GM19023 (cell line): ENCODE measurements at regions not wholly inside any gene's neighbourhood (a gene's known extent, or its start where the extent isn't known, plus 50 kb on each side); places are given as distances from the start of the nearest gene placed in this dataset.

Experiments used
- ATAC-seq: cut with Tn5 transposase; IDR thresholded peaks from one replicate; pipeline ENCODE4 v1.9.1; 2021; ENCODE audit warnings: mild to moderate bottlenecking, moderate library complexity; ENCODE audit not compliant: unreplicated experiment

- ATAC-seq = no peak
Observed at GRCh38 chr5:125037530-125037929, 291.1 kb upstream of the ZNF608 start.

GRCh38 chr5:125038477-125038876 is 292.0 kb upstream of the ZNF608 start:
- no peak for ATAC-seq

DNA sequence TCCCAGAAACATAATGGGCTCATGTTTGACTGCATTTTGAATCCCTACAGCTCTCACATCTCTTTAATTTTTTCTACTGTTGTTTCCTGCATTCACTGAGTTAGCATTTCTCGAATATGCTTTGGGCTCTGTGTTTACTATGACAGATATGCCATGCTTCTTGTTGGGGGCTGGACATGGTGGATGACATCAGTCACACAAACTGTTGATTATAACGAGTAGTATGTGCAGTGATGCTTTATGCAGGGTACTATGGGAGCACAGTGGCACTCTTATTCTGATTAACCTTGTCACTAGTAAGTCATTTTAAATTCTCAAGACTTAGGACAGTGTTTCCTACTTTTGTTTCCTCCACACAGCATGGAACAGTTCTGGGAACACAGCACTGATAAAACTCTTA is 295.4 kb upstream of the ZNF608 start:
- ATAC-seq = no peak

- ATAC-seq = no peak
Observed at GRCh38 chr5:125042261-125042890, 295.9 kb upstream of the ZNF608 start.

- ATAC-seq = no peak
Observed at GRCh38 chr5:125043781-125044391, 297.4 kb upstream of the ZNF608 start.

DNA sequence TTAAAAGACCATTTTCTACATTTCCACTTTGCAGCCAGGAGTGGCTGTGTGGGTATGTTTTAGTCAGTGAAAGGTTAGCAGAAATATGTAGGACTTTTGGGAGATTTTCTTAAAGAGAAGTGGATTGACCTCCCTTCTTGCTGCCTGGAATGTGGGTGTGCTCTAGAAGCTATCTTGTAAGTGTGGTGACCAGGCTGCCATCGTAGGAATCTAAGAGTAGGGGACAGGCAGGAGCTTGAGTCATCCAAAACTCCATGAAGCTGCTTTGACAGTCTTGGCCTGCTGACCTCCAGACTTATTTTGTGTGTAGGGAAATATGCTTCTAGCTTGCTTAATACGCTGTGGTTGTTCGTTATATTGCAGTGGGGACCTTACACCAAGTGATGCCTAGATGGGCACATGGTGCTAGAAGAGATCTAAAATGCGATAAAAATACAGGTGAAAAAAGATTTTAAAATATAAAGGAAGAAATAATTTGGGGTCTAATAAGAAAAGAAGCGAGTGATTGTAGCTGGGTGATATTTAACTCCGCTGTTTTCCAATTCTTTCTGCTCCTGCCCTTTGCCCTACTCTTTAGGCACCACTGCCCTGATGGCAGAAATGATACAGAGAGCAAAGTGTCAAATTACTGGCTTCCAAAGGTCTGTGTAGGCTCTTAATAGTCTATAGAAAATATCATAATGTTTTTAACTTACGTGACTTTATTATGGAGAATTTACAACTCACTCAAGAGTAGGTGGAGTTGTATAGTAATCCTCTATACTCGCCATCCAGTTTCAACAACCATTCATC is 298.2 kb upstream of the ZNF608 start:
- no peak for ATAC-seq

GRCh38 chr5:125045646-125046045 is 299.2 kb upstream of the ZNF608 start:
- ATAC-seq = no peak

DNA sequence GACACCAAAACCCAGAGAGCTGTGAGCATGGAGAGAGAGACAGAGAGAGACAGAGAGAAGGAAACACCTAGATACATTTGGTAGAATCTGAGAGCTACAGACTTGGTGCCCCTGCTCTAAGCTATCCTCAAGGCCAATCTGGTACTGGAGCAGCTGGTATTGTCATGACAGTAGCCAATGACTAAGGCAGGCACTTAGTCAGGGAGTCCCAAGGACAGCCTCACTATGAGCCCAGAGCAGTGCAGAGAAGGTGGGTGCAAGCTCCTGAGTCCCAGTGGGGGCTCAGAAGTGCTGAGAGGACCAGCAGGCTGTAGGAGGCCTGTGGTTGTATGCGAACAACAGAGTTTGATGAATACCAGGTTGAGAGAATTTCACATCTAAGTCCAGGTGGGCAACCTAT is 300.4 kb upstream of the ZNF608 start:
- ATAC-seq = no peak

DNA sequence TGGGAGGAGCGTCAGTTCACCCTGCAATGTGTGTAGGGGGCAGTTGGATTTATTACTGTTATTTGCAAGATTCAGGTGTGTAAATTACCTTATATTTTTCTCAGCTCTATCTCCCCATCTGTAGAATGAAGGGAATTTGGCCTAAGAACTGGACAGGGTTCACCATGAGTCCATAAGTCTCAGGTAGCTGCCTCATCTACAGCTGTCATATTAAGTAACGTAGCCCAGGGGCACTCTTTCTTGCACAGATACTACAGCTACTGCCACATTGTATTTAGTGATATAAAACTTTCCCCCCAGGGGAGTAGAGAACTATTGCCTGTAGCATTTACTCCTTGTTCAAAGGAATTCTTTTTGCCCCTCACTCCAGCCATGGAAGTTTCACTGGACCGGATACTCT is 301.4 kb upstream of the ZNF608 start:
- no peak for ATAC-seq

GRCh38 chr5:125049721-125050702 is 303.6 kb upstream of the ZNF608 start:
- ATAC-seq = no peak

DNA sequence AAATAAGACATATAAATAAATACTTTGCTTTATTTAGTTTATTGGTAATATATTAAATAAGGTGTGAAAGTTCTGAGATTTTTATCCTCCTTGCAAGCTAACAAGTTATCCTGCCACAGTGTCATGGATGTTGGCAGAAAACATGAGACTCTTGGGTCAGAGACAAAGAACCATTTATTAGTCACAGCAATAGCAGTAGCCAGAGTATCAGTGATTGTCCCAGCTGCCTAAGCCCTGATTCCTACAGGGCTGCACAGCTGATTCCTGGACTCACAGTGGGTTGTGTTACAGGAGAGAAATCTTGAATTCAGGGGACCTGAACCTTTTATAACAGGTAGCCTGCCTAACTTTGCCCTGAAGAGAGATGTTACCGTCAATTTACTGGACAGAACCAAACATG is 304.5 kb upstream of the ZNF608 start:
- ATAC-seq = no peak

DNA sequence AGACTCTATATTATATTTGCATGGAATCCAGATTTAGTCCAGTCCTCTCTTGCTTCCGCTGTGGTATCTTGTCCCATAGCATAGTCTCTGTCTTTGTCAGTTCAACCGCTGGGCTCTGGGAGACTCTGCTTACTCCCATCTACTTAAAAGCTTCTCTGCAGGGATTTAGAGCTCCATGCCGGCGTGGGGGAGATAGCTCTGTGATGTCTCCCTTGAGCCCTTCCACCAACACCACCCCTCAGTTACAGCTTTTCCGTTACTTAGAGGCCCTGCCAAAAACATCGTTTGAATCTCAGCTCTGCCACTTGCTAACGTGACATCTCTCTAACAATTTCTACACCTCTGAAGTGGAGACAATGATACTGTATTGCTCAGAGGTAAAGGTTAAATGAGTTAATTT is 306.1 kb upstream of the ZNF608 start:
- ATAC-seq = no peak

DNA sequence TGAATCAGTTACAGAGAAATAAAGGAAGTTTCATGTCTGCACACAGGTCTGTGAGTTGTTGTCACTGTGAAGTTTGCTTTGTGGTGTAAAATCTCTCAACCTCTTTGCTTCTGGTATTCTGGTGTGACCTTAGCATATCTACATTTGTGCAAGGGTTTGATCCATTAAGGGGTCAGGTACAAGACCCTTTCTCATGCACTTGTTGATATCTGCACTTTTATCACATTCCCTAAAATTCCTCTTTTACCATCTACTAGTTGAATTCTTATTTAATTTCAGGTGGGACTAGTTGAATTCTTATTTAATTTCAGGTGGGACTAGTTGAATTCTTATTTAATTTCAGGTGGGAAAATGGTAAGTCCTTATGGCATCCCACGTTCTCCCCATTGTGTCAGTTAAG is 306.7 kb upstream of the ZNF608 start:
- ATAC-seq = no peak

DNA sequence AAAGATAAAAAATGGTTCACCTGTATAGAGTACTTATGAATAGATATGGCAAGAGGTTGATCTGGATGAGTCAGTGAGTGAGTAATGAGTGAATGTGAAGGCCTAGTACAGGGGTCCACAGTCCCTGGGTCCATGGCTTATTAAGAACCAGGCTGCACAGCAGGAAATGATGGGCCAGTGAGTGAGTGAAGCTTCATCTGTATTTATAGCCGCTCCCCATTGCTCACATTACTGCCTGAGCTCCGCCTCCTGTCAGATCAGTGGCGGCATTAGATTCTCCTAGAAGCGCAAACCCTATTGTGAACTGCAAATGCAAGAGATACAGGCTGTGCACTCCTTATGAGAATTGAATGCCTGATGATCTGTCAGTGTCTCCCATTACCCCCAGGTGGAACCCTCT is 307.7 kb upstream of the ZNF608 start:
- no peak for ATAC-seq

DNA sequence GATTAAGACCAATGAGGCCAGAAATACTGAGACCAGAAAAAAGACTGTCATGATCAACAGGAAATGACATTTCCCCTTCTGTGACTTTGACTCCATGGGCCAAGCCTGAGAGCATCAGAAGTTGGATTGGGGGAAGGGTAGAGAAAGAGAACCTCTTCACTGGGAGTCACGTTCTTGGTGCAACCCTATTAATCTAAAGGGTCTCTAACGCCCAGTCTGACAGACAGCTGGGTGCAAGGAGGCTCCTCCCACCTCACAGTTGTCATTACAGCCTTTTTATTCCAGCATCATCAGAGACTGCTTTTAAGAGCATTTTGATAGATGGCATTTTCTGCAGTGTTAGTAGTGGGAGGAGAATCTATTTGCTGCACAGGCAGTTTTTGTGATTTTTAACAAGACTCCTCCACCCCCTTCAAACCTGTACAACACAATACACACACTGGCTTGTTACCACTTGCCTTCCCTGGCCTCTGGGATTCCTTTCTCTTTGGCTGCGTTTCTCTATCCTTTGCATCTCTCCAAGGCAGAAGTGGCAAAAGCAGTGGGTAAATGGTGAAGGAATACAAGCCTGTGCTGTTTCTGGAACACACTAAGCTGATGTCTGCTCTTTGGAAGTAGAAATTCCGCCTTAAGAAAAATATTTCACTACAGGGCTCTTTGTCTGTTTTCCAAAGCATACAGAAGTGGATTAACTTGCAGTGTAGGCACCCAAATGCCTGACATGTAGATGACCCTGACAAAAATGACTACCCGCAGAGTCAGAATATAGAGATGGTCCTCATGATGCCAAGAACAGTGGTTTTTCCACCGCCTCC is 310.4 kb upstream of the ZNF608 start:
- ATAC-seq = no peak

GRCh38 chr5:125057912-125058826 is 311.7 kb upstream of the ZNF608 start:
- no peak for ATAC-seq

- no peak for ATAC-seq
Observed at GRCh38 chr5:125059255-125060002, 313.0 kb upstream of the ZNF608 start.

DNA sequence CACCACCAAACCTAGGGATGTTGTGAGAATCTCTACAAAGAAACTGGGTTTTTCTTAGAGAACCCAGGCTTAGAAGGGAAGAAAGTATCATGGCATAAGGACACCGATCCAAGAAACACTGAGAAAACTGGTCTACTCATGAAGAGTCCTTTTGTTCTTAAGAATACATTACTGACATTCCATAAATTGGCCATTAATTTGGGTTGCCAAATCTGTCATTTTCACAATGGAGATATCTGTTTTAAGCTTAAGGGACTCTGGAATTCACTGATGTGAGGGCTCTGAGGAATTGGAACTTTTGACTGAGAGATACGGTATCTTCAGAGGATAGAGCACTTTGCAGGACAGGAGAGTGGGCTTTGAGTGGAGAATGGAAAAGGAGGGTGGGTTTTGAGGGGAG is 315.3 kb upstream of the ZNF608 start:
- ATAC-seq = no peak
